Tibial artery (tissue), 4 donors: ENCODE measurements at regions not wholly inside any gene's neighbourhood (a gene's known extent, or its start where the extent isn't known, plus 50 kb on each side); places are given as distances from the start of the nearest gene placed in this dataset.

ENCODE experiments used
- DNase-seq, 2 donors: peaks; one replicate each; pipeline ENCODE4 v3.0.0-alpha.2; 2019
- H3K27ac ChIP-seq, 2 donors: fragments of 200-600 bp; sonication (generic) in 1 of 2; 1 replicate in 1 of 2; 2 replicates in 1 of 2; pipeline ENCODE4 v1.5.1; 2018 to 2019; ENCODE audit warnings: mild to moderate bottlenecking in 1 of 2
- H3K27me3 ChIP-seq, 2 donors: fragments of 200-600 bp; sonication (generic) in 1 of 2; one replicate each; pipeline versions ENCODE4 v1.5.1 to v1.6.0; 2016 to 2019
- H3K36me3 ChIP-seq, 3 donors: fragments of 200-600 bp; sonication (generic) in 2 of 3; one replicate each; pipeline ENCODE4 v1.5.1; 2016 to 2019; ENCODE audit warnings: mild to moderate bottlenecking in 2 of 3
- H3K4me1 ChIP-seq, 4 donors: fragments of 200-600 bp; sonication (generic) in 2 of 4; 1 replicate in 3 of 4; 2 replicates in 1 of 4; pipeline ENCODE4 v1.5.1; 2016 to 2019
- H3K4me3 ChIP-seq, 2 donors: fragments of 200-600 bp; sonication (generic) in 1 of 2; 1 replicate in 1 of 2; 2 replicates in 1 of 2; pipeline ENCODE4 v1.5.1; 2018 to 2019; ENCODE audit warnings: mild to moderate bottlenecking in 2 of 2
- H3K9me3 ChIP-seq, 3 donors: fragments of 200-600 bp; sonication (generic) in 1 of 3; one replicate each; pipeline ENCODE4 v1.5.1; 2016 to 2019
- CTCF ChIP-seq, 2 experiments: fragments of 200-600 bp in 1 of 2; fragments of 450-650 bp in 1 of 2; IDR thresholded peaks; one replicate each; pipeline ENCODE4 v1.5.1; 2017 to 2019; ENCODE audit warnings: antibody characterized with exemption in 2 of 2, mild to moderate bottlenecking in 1 of 2, moderate library complexity in 1 of 2
- intact Hi-C: fragments of 100-400 bp; cut with DNase I; formaldehyde crosslinking; loops from one replicate; pipeline ENCODE4 v1.15.0; 2023; ENCODE audit warnings: low total_unique reads

GRCh38 chr15:62593681-62594399, 428.8 kb upstream of the C2CD4B start:
- Histone ChIP-seq H3K4me3 (no peak overlapping the region), H3K9me3 (no peaks in the 10 kb centered on the region), H3K4me1 (peaks cover 0 to 51% (median 33%) of the 10 kb centered on the region in 4 donors), H3K27ac (peak overlapping the region; percentile 70 to 79), H3K27me3 (no peaks in the 10 kb centered on the region), H3K36me3 (no peaks in the 10 kb centered on the region)
- DNase-seq = no peak
- intact Hi-C loops = no loop called here
- no peak for TF ChIP-seq CTCF (IDR thresholded peaks at IDR 0.05)

- H3K9me3 ChIP-seq = no peaks in the 10 kb centered on the region
- no peak overlapping the region for H3K27ac ChIP-seq
- DNase-seq = no peak
- H3K4me3 ChIP-seq = no peak overlapping the region
- H3K27me3 ChIP-seq = no peaks in the 10 kb centered on the region
- H3K4me1 ChIP-seq = peaks cover 0 to 47% (median 19%) of the 10 kb centered on the region in 4 donors
- intact Hi-C loops = no loop called here
- H3K36me3 ChIP-seq = no peaks in the 10 kb centered on the region
- no peak for TF ChIP-seq CTCF (IDR thresholded peaks at IDR 0.05)
Observed at GRCh38 chr15:62598217-62598616, 433.1 kb upstream of the C2CD4B start.

- no peak for DNase-seq
- intact Hi-C loops = no loop called here
- H3K27me3 ChIP-seq = no peaks in the 10 kb centered on the region
Observed at GRCh38 chr15:62599791-62600777, 435.0 kb upstream of the C2CD4B start.

GRCh38 chr15:62601777-62602545, 436.9 kb upstream of the C2CD4B start:
- Histone ChIP-seq H3K27me3 (no peaks in the 10 kb centered on the region), H3K9me3 (no peaks in the 10 kb centered on the region), H3K4me1 (peaks cover 0 to 67% (median 19%) of the 10 kb centered on the region in 4 donors), H3K27ac (peak overlapping the region; percentile 44 to 52), H3K36me3 (no peaks in the 10 kb centered on the region), H3K4me3 (no peak overlapping the region)
- TF ChIP-seq CTCF (IDR thresholded peaks at IDR 0.05) = no peak
- DNase-seq = no peak
- intact Hi-C loops = no loop called here

More at GRCh38 chr15:62599791-62600777, 435.0 kb upstream of the C2CD4B start:
- no peak for TF ChIP-seq CTCF (IDR thresholded peaks at IDR 0.05)
- no peaks in the 10 kb centered on the region for H3K9me3 ChIP-seq
- no peaks in the 10 kb centered on the region for H3K36me3 ChIP-seq
- peaks cover 0 to 50% (median 18%) of the 10 kb centered on the region in 4 donors for H3K4me1 ChIP-seq
- H3K4me3 ChIP-seq = no peak overlapping the region
- peak overlapping the region; percentile 52 to 56 for H3K27ac ChIP-seq

GRCh38 chr15:62603742-62604141, 438.7 kb upstream of the C2CD4B start:
- H3K4me3 ChIP-seq = no peak overlapping the region
- no peaks in the 10 kb centered on the region for H3K9me3 ChIP-seq
- intact Hi-C loops = no loop called here
- H3K36me3 ChIP-seq = no peaks in the 10 kb centered on the region
- H3K27ac ChIP-seq = peak overlapping the region; percentile 44 to 47
- peaks cover 0 to 74% (median 19%) of the 10 kb centered on the region in 4 donors for H3K4me1 ChIP-seq
- no peak for DNase-seq
- no peaks in the 10 kb centered on the region for H3K27me3 ChIP-seq
- no peak for TF ChIP-seq CTCF (IDR thresholded peaks at IDR 0.05)
